ENCODE measurements at regions not wholly inside any gene's neighbourhood (a gene's known extent, or its start where the extent isn't known, plus 50 kb on each side); places are given as distances from the start of the nearest gene placed in this dataset.

DNA sequence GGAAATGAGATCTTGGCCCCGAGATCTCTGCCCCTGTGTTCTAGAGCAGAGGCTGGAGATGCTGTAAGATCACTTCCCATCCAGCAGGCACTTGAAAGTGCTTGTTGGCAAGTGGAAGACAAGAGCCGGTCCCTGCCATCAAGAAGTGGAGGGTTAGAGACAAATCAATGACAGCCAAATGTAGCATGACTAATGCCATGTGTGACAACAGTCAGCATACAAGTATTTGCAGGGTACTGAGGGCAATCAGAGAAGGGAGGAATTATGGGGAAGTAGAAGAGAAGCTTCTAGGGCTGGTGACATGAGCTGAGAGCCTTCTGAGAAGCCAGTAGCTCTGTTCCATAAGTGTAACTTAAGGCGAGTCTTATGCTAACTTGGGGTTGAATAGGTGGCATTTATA, 58.6 kb downstream of the TMEM17 start:
- H3K4me3 Mint-ChIP-seq, result no peak overlapping the region
- H3K36me3 Mint-ChIP-seq (ENCODE audit: low read depth), result no peaks in the 10 kb centered on the region
- H3K9me3 ChIP-seq (ENCODE audit: control insufficient read depth, low read length, poor library complexity, severe bottlenecking), result no peaks in the 10 kb centered on the region
- no peaks in the 10 kb centered on the region for H3K4me1 Mint-ChIP-seq
- H3K27ac Mint-ChIP-seq, result no peak overlapping the region
- no peak for ATAC-seq
- no peak for DNase-seq
- peaks cover 24% of the 10 kb centered on the region for H3K27me3 Mint-ChIP-seq

DNA sequence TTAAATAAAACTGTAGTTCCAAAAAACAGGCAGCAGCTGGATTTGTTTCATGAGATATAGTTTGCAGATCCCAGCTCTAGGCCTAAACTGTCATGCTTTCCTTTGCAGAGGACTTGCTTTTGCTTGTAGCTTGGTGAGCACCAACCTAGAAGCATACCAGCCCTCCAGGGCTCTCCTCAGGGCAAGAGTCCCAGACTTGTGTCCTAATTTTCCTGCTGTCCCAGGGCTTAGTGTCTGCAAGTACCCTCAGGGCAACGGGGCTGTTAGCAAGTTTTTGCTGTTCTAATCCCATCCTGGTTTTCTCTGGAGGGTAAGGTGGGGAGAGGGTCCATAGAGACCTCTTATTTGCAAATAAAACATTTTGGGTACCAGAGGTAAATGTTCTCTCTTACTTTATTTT, 59.5 kb downstream of the TMEM17 start:
- DNase-seq (no peak), ATAC-seq (no peak)
- Mint-ChIP-seq H3K36me3 (ENCODE audit: low read depth) (no peaks in the 10 kb centered on the region), H3K27ac (no peak overlapping the region), H3K27me3 (peaks cover 33% of the 10 kb centered on the region), H3K4me3 (no peak overlapping the region), H3K4me1 (no peaks in the 10 kb centered on the region)
- no peaks in the 10 kb centered on the region for H3K9me3 ChIP-seq (ENCODE audit: control insufficient read depth, low read length, poor library complexity, severe bottlenecking)

DNA sequence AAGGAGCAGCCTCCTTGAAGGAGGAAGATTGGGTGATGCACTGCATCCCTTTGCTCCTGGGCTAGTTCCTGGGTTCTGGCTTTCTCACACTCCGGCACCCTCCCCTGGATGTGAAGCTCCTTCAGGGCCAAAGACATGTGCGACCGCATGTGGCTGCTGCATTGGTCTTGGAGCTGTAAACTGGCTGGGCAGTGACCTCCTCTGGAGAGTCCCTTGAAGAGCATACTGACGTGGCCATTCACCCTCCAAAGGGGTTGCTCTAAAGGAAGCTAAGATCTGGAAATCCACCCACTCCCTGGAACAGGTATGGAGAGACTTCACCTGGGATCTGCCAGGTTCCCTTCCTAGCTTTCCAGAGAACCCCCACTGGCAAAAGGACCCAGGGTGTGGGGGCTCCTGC, 62.1 kb downstream of the TMEM17 start:
- no peaks in the 10 kb centered on the region for H3K4me1 Mint-ChIP-seq
- H3K4me3 Mint-ChIP-seq, result no peak overlapping the region
- H3K27ac Mint-ChIP-seq, result no peak overlapping the region
- no peaks in the 10 kb centered on the region for H3K36me3 Mint-ChIP-seq (ENCODE audit: low read depth)
- H3K9me3 ChIP-seq (ENCODE audit: control insufficient read depth, low read length, poor library complexity, severe bottlenecking), result no peaks in the 10 kb centered on the region
- peaks cover 30% of the 10 kb centered on the region for H3K27me3 Mint-ChIP-seq
- no peak for DNase-seq
- no peak for ATAC-seq

DNA sequence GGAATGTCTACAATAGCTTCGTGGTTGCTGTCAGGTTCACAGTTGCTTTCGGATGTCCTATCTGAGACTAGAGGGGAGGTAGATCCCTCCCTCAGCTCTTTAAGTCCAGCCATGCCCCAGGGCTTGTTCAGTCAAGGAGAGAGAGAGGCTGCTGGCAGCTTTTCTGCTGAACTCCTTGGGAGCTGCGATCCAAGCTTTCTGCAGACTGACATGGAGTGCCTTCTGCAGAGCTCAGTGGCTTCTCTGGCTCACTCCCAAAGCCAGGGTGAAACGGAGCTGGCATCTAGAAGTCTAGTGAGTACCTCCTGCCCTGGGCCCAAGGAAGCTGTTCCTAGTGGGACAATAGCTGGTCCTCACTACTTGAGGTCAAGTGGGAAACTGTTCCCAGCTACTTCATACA, 62.5 kb downstream of the TMEM17 start:
- Mint-ChIP-seq H3K4me1 (no peaks in the 10 kb centered on the region), H3K36me3 (ENCODE audit: low read depth) (no peaks in the 10 kb centered on the region), H3K27ac (no peak overlapping the region), H3K27me3 (peaks cover 30% of the 10 kb centered on the region), H3K4me3 (no peak overlapping the region)
- H3K9me3 ChIP-seq (ENCODE audit: control insufficient read depth, low read length, poor library complexity, severe bottlenecking), result no peaks in the 10 kb centered on the region
- DNase-seq, result no peak
- no peak for ATAC-seq

DNA sequence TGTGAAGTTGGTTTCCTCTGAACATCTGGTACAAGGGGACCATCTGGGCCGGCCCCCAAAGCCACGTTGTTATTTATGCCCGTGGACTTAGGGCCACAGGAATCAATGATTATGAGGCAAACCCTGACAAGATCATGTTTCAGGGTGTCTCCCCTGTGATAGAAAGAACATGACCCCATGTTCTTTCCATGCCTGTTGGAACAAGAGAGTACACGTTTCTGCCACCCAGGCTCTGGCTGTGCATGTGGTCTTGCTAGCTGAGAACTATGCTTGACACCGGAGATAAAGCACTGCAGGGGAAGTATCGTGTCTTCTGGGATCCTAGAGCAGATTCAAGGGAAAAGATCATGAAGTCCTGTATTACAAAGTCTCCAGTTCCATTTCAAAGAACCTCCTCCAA, 64.2 kb downstream of the TMEM17 start:
- peaks cover 23% of the 10 kb centered on the region for H3K27me3 Mint-ChIP-seq
- no peaks in the 10 kb centered on the region for H3K4me1 Mint-ChIP-seq
- ATAC-seq, result no peak

DNA sequence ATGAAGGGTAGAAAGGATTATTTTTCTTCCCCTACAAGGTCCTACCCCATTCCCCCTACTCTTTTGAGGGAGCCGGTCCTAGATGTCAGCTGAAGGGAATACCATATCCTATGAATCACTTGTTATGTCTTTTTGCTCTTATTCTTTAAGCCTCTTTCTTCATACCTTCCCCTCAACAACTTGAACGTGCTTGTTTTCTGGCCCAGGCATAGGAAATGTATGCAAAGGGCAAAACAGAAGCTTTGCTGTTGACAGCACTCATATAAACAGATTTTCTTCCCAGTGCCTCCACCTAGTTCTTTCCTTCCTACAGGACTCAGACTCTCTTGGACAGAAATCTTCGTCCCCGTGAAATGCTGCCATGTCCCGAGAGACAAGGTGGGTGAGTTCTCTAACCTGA, 64.6 kb downstream of the TMEM17 start:
- no peak for DNase-seq
- Mint-ChIP-seq H3K4me3 (no peak overlapping the region), H3K4me1 (no peaks in the 10 kb centered on the region), H3K27me3 (peaks cover 24% of the 10 kb centered on the region), H3K36me3 (ENCODE audit: low read depth) (no peaks in the 10 kb centered on the region), H3K27ac (no peak overlapping the region)
- no peak for ATAC-seq
- no peaks in the 10 kb centered on the region for H3K9me3 ChIP-seq (ENCODE audit: control insufficient read depth, low read length, poor library complexity, severe bottlenecking)

More for the DNA sequence above, 64.2 kb downstream of the TMEM17 start:
- no peaks in the 10 kb centered on the region for H3K36me3 Mint-ChIP-seq (ENCODE audit: low read depth)
- H3K9me3 ChIP-seq (ENCODE audit: control insufficient read depth, low read length, poor library complexity, severe bottlenecking), result no peaks in the 10 kb centered on the region
- DNase-seq, result no peak
- H3K4me3 Mint-ChIP-seq, result no peak overlapping the region
- H3K27ac Mint-ChIP-seq, result no peak overlapping the region

DNA sequence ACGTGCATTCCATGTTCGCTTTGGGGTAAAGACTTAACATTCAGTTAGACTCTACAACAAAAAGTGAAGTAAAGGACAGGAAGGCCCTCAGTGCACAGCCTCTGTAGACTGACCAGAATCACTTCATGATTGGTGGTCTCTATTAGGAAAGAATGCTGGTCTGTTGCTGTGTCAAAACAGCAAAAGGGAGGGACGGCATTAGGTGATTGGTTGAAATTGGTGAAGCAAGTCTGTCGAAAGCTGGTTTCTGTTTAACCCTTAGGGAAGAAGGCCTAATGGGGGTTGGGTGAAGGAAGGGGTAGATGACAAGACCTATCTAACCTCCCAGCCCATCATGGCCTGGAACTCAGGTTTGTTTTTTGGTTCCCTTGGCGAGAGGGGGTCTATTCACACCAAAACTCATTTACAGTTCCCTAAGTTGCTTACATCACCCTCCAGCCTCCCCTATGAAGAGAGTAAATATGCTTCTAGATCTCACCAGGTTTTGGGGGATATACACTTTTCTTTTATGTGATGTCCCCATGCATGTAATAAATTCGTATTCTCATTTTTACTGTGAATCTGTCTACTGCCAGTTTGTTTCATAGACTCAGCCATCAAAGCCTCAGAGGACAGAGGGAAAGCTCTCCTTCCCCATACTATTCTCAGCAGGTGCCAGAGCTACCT, 65.6 kb downstream of the TMEM17 start:
- peaks cover 24% of the 10 kb centered on the region for H3K27me3 Mint-ChIP-seq
- no peak for ATAC-seq

DNA sequence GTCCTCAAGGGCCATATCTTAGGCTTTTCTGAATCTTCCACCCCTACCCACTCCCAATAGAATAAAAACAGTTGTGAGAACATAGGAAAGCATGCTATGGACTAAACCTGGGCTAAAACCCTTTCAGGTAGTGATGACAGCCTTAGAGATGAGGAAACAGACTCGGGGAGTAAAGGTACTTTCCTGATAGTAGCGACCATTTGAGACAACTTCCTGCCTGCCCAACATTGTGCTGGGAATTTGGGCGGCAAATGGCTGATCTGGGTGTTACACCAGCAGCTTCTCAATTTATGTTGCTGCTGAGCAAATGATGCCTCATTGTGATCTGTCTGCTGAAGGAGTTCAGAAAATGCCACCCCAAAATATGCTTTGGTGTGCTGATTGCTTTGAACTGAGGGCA, 66.6 kb downstream of the TMEM17 start:
- Mint-ChIP-seq H3K36me3 (ENCODE audit: low read depth) (no peaks in the 10 kb centered on the region), H3K27ac (no peak overlapping the region)

More for the DNA sequence above, 65.6 kb downstream of the TMEM17 start:
- H3K27ac Mint-ChIP-seq, result no peak overlapping the region
- H3K36me3 Mint-ChIP-seq (ENCODE audit: low read depth), result no peaks in the 10 kb centered on the region
- DNase-seq, result no peak
- no peak overlapping the region for H3K4me3 Mint-ChIP-seq
- no peaks in the 10 kb centered on the region for H3K9me3 ChIP-seq (ENCODE audit: control insufficient read depth, low read length, poor library complexity, severe bottlenecking)
- H3K4me1 Mint-ChIP-seq, result peaks cover 3% of the 10 kb centered on the region

DNA sequence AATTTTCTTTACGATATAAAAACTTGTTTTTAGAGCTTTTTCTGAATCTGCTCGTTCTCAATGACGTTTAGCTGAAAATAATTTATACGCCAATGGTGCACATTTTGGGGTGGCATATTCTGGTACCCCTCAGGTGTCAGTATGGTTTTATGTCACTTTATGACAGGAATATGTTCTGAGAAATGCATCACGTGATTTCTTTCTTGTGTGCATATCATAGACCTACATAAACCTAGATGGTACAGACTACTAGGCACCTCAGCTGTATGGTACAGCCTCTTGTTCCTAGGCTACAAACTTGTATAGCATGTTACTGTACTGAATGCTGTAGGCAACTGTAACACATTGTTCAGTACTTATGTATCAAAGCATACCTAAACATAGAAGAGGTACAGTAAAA, 68.2 kb downstream of the TMEM17 start:
- no peak for ATAC-seq
- no peaks in the 10 kb centered on the region for H3K9me3 ChIP-seq (ENCODE audit: control insufficient read depth, low read length, poor library complexity, severe bottlenecking)
- H3K36me3 Mint-ChIP-seq (ENCODE audit: low read depth), result no peaks in the 10 kb centered on the region
- peaks cover 24% of the 10 kb centered on the region for H3K27me3 Mint-ChIP-seq
- peaks cover 3% of the 10 kb centered on the region for H3K4me1 Mint-ChIP-seq
- DNase-seq, result no peak
- no peak overlapping the region for H3K27ac Mint-ChIP-seq
- H3K4me3 Mint-ChIP-seq, result no peak overlapping the region

More for the DNA sequence above, 66.6 kb downstream of the TMEM17 start:
- no peaks in the 10 kb centered on the region for H3K9me3 ChIP-seq (ENCODE audit: control insufficient read depth, low read length, poor library complexity, severe bottlenecking)
- H3K27me3 Mint-ChIP-seq, result peaks cover 24% of the 10 kb centered on the region
- DNase-seq (no peak), ATAC-seq (no peak)
- H3K4me3 Mint-ChIP-seq, result no peak overlapping the region
- H3K4me1 Mint-ChIP-seq, result peaks cover 3% of the 10 kb centered on the region

DNA sequence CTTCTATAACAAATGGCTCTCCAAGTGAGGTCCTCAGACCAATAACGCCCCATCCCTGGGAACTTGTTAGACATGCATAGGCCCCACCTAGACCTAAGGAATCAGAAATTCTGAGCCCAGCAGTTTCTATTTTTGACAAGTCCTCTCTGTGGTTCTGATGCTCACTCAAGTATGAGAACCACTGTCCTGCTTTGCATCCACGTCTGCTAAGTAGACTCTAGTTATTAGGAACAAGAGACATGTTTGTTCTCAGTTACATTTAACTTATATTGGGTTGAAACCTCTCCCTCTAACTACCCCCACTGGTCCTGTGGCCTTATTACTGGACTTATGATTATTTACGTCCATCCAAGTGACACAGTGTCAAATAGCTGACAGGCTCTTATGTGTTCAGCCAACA, 70.3 kb downstream of the TMEM17 start:
- ATAC-seq, result no peak
- Mint-ChIP-seq H3K4me1 (peaks cover 3% of the 10 kb centered on the region), H3K36me3 (ENCODE audit: low read depth) (no peaks in the 10 kb centered on the region), H3K27ac (no peak overlapping the region), H3K4me3 (no peak overlapping the region), H3K27me3 (peaks cover 14% of the 10 kb centered on the region)
- no peak for DNase-seq
- no peaks in the 10 kb centered on the region for H3K9me3 ChIP-seq (ENCODE audit: control insufficient read depth, low read length, poor library complexity, severe bottlenecking)

DNA sequence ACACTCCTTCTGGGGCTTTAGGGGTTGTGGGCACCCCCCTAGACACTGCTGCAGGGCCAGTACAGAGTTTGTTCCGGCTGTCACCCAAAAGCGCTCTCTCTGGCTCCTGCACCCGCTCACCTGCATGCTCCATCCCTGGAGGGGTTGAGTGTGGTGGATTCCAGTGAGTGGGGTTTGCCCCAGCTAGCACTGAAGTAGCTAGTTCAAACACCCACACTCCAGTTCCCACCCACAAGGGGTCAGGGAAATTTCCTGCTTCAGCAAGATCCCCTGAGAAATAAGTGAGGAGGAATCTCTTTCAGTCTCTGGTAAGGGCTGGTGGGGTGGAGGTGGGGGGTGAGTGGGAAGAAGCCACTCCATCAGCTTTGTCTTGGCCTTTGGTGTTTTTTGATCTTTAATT, 73.6 kb downstream of the TMEM17 start:
- Mint-ChIP-seq H3K4me3 (no peak overlapping the region), H3K36me3 (ENCODE audit: low read depth) (no peaks in the 10 kb centered on the region), H3K4me1 (peaks cover 3% of the 10 kb centered on the region), H3K27me3 (peaks cover 14% of the 10 kb centered on the region), H3K27ac (no peak overlapping the region)
- no peaks in the 10 kb centered on the region for H3K9me3 ChIP-seq (ENCODE audit: control insufficient read depth, low read length, poor library complexity, severe bottlenecking)
- DNase-seq (no peak), ATAC-seq (no peak)

DNA sequence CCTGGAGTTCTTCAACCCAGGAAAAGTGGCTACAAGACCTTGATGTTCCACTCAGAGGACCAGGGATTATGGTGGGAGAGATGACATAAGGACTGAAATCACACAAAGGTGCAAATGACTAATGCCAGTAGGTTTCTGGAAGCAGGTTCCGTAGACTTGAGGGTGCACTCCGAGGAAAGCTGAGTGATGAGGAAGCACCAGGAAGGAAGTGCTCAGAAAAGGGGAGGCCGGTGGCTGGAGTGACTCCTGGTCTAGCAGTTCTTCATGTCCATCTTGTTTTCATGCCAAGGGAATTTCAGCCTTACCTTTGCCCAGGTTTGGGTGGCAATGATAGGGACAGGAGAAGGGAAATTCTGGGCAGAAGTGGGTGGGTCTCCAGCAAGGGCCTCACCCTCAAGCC, 74.5 kb downstream of the TMEM17 start:
- peaks cover 10% of the 10 kb centered on the region for H3K27me3 Mint-ChIP-seq
- H3K9me3 ChIP-seq (ENCODE audit: control insufficient read depth, low read length, poor library complexity, severe bottlenecking), result no peaks in the 10 kb centered on the region
- no peak overlapping the region for H3K27ac Mint-ChIP-seq
- peaks cover 3% of the 10 kb centered on the region for H3K4me1 Mint-ChIP-seq
- no peaks in the 10 kb centered on the region for H3K36me3 Mint-ChIP-seq (ENCODE audit: low read depth)
- DNase-seq, result no peak
- no peak overlapping the region for H3K4me3 Mint-ChIP-seq
- no peak for ATAC-seq

DNA sequence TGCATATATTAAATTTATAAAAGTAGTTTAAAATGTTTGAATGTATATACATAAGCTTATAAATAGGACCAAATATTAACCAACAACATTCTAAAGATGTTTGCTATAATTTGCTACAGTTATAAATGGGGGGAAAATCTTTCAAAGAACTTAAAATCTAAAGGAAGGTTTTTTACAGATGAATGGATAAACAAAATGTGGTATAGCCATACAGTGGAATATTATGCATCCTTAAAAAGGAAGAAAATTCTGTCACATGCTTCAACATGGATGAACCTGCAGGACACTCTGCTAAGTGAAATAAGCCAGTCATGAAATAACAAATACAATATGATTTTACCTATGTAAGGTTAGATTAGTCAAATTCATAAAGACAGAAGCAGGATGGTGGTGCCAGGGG, 75.8 kb downstream of the TMEM17 start:
- no peak overlapping the region for H3K4me3 Mint-ChIP-seq

DNA sequence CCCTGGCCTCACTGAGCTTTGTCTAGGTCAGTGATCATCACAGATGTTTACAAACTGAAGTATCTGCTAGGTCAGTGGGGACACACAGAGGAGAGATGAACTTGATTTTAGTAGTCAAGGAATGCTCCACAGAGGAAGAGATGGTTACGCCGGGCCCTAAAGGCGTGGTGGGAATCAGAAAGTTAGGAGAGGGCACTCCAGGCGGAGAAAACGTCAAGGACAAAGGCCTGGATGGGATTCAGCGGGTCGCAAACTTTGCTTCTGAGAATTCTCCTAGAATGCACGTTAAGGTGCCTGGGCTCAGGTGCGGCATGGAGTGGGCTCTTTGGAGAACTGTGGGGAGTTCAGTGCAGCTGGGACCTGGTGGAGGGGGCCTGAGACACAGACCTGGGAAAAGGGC, 78.8 kb downstream of the TMEM17 start:
- DNase-seq, result no peak
- Mint-ChIP-seq H3K36me3 (ENCODE audit: low read depth) (no peaks in the 10 kb centered on the region), H3K27me3 (peaks cover 11% of the 10 kb centered on the region), H3K4me1 (peaks cover 3% of the 10 kb centered on the region), H3K4me3 (no peak overlapping the region), H3K27ac (no peak overlapping the region)
- no peaks in the 10 kb centered on the region for H3K9me3 ChIP-seq (ENCODE audit: control insufficient read depth, low read length, poor library complexity, severe bottlenecking)
- ATAC-seq, result no peak

More for the DNA sequence above, 75.8 kb downstream of the TMEM17 start:
- DNase-seq, result no peak
- ATAC-seq, result no peak
- no peaks in the 10 kb centered on the region for H3K9me3 ChIP-seq (ENCODE audit: control insufficient read depth, low read length, poor library complexity, severe bottlenecking)
- Mint-ChIP-seq H3K27me3 (peaks cover 6% of the 10 kb centered on the region), H3K36me3 (ENCODE audit: low read depth) (no peaks in the 10 kb centered on the region), H3K4me1 (peaks cover 3% of the 10 kb centered on the region), H3K27ac (no peak overlapping the region)
